ENCODE measurements at regions not wholly inside any gene's neighbourhood (a gene's known extent, or its start where the extent isn't known, plus 50 kb on each side); places are given as distances from the start of the nearest gene placed in this dataset.

- TF ChIP-seq CTCF (IDR thresholded peaks at IDR 0.05 in 2 of 3, conservative IDR thresholded peaks at IDR 0.05 in 1 of 3; ENCODE audit: insufficient read depth in 2 of 3, low read depth in 1 of 3, low read length in 3 of 3) (no peak), KLF1 (tag; IDR thresholded peaks at IDR 0.05) (no peak), JUN (IDR thresholded peaks at IDR 0.05; ENCODE audit: borderline replicate concordance, low read depth, low read length) (no peak), JUN (CRISPR knock-in tag; IDR thresholded peaks at IDR 0.05; ENCODE audit: borderline replicate concordance) (no peak), HDGF (IDR thresholded peaks at IDR 0.05) (no peak), E2F4 (CRISPR knock-in tag; IDR thresholded peaks at IDR 0.05; ENCODE audit: low read depth) (no peak), NFIC (IDR thresholded peaks at IDR 0.05) (no peak), ESRRA (IDR thresholded peaks at IDR 0.05; ENCODE audit: borderline replicate concordance, low read depth) (no peak), SMARCC2 (IDR thresholded peaks at IDR 0.05; ENCODE audit: low read depth) (no peak), HBP1 (CRISPR knock-in tag; IDR thresholded peaks at IDR 0.05) (no peak), ZNF232 (CRISPR knock-in tag; IDR thresholded peaks at IDR 0.05) (no peak)
These were observed 205.3 kb upstream of the CDH20 start for GRCh38 chr18:61127714-61128467.
